PFSK-1 (cell line): ENCODE measurements at regions not wholly inside any gene's neighbourhood (a gene's known extent, or its start where the extent isn't known, plus 50 kb on each side); places are given as distances from the start of the nearest gene placed in this dataset.

Experiments used
- FOXP2 ChIP-seq: optimal IDR thresholded peaks from 2 replicates; pipeline ENCODE3; 2011; ENCODE audit warnings: borderline replicate concordance, control low read depth, inconsistent platforms; ENCODE audit not compliant: insufficient read depth; ENCODE audit errors: extremely low read length, extremely low read depth
- POLR2AphosphoS5 ChIP-seq: IDR thresholded peaks from 2 replicates; pipeline ENCODE4 v1.6.1; 2012; ENCODE audit warnings: low read depth, mild to moderate bottlenecking, control low read depth, low read length, moderate library complexity
- REST ChIP-seq, 2 experiments: IDR thresholded peaks; 2 replicates each; pipeline versions ENCODE4 v1.6.1 to v1.8.0; 2011 to 2012; ENCODE audit warnings: low read depth in 2 of 2, low read length in 2 of 2, control low read depth in 1 of 2, inconsistent platforms in 1 of 2, mild to moderate bottlenecking in 1 of 2, moderate library complexity in 1 of 2; ENCODE audit not compliant: insufficient read depth in 1 of 2
- SIN3A ChIP-seq: IDR thresholded peaks from 2 replicates; pipeline ENCODE4 v1.6.1; 2012; ENCODE audit warnings: mild to moderate bottlenecking, low read length, moderate library complexity, borderline replicate concordance; ENCODE audit not compliant: insufficient read depth
- TAF1 ChIP-seq: IDR thresholded peaks from 2 replicates; pipeline ENCODE4 v1.6.1; 2012; ENCODE audit warnings: low read length, control low read depth, borderline replicate concordance; ENCODE audit not compliant: insufficient read depth

- no peak for TF ChIP-seq FOXP2
- TF ChIP-seq SIN3A = no peak
- TF ChIP-seq TAF1 = no peak
- no peak for TF ChIP-seq POLR2AphosphoS5
- no peak for TF ChIP-seq REST (IDR thresholded peaks at IDR 0.05; ENCODE audit: insufficient read depth in 1 of 2, low read depth in 2 of 2, low read length in 2 of 2)
Measured at GRCh38 chr13:47080621-47081020, 183.8 kb upstream of the HTR2A start.

GRCh38 chr13:47076500-47076899, 179.6 kb upstream of the HTR2A start:
- no peak for TF ChIP-seq FOXP2
- no peak for TF ChIP-seq REST (IDR thresholded peaks at IDR 0.05; ENCODE audit: insufficient read depth in 1 of 2, low read depth in 2 of 2, low read length in 2 of 2)
- TF ChIP-seq SIN3A = no peak
- no peak for TF ChIP-seq TAF1
- TF ChIP-seq POLR2AphosphoS5 = no peak

GRCh38 chr13:47069133-47069532, 172.3 kb upstream of the HTR2A start:
- no peak for TF ChIP-seq SIN3A
- no peak for TF ChIP-seq FOXP2
- TF ChIP-seq TAF1 = no peak

GRCh38 chr13:47067306-47067705, 170.5 kb upstream of the HTR2A start:
- TF ChIP-seq TAF1 = no peak
- TF ChIP-seq POLR2AphosphoS5 = no peak
- TF ChIP-seq FOXP2 = no peak
- no peak for TF ChIP-seq SIN3A
- TF ChIP-seq REST (IDR thresholded peaks at IDR 0.05; ENCODE audit: insufficient read depth in 1 of 2, low read depth in 2 of 2, low read length in 2 of 2) = no peak

GRCh38 chr13:47066226-47066625, 169.4 kb upstream of the HTR2A start:
- TF ChIP-seq POLR2AphosphoS5 (no peak), SIN3A (no peak), TAF1 (no peak), FOXP2 (no peak), REST (IDR thresholded peaks at IDR 0.05; ENCODE audit: insufficient read depth in 1 of 2, low read depth in 2 of 2, low read length in 2 of 2) (no peak)

GRCh38 chr13:47064381-47064780, 167.5 kb upstream of the HTR2A start:
- TF ChIP-seq REST (IDR thresholded peaks at IDR 0.05; ENCODE audit: insufficient read depth in 1 of 2, low read depth in 2 of 2, low read length in 2 of 2) = no peak
- no peak for TF ChIP-seq FOXP2
- no peak for TF ChIP-seq TAF1
- TF ChIP-seq SIN3A = no peak
- TF ChIP-seq POLR2AphosphoS5 = no peak
